Motor neuron (in vitro differentiated cells): ENCODE measurements at regions not wholly inside any gene's neighbourhood (a gene's known extent, or its start where the extent isn't known, plus 50 kb on each side); places are given as distances from the start of the nearest gene placed in this dataset.

ENCODE experiments used
- ATAC-seq, 8 experiments: fragments of 200-7000 bp; cut with Tn5 transposase; replicated peaks in 6 of 8; 2 replicates each; pipeline ENCODE4 v1.8.0; 2021; ENCODE audit warnings: mild to moderate bottlenecking in 8 of 8, moderate library complexity in 8 of 8
- H3K27ac ChIP-seq, 2 donors: fragments of 250-450 bp; sonication (Bioruptor Pico); 2 replicates each; pipeline ENCODE4 v1.9.0; 2021; ENCODE audit warnings: antibody characterized with exemption in 2 of 2, mild to moderate bottlenecking in 2 of 2, moderate library complexity in 1 of 2
- H3K4me1 ChIP-seq, 2 donors: fragments of 250-450 bp; sonication (Bioruptor Pico); replicated peaks in 1 of 2; 2 replicates each; pipeline ENCODE4 v1.6.1; 2021; ENCODE audit warnings: antibody characterized with exemption in 2 of 2, mild to moderate bottlenecking in 2 of 2, moderate library complexity in 1 of 2
- H3K4me3 ChIP-seq, 5 donors: fragments of 250-450 bp; sonication (Bioruptor Pico); 2 replicates each; pipeline ENCODE4 v1.9.0; 2021; ENCODE audit warnings: antibody characterized with exemption in 5 of 5, mild to moderate bottlenecking in 5 of 5, moderate library complexity in 4 of 5
- WGBS, 10 experiments: fragments of 450-650 bp; shearing (Covaris generic); methylation state at CpG; one replicate each; pipeline ENCODE4 v1.0.0; 2022; 5-methylcytosine and 5-hydroxymethylcytosine counted together
- in situ Hi-C, 9 experiments: fragments of 400-800 bp; cut with MboI; loops; one replicate each; pipeline ENCODE4 v1.15.0; 2021; ENCODE audit warnings: low sequenced_read_pairs in 9 of 9, low pct_unique_long_range_greater_than_20kb in 2 of 9; ENCODE audit not compliant: unreplicated experiment in 9 of 9

DNA sequence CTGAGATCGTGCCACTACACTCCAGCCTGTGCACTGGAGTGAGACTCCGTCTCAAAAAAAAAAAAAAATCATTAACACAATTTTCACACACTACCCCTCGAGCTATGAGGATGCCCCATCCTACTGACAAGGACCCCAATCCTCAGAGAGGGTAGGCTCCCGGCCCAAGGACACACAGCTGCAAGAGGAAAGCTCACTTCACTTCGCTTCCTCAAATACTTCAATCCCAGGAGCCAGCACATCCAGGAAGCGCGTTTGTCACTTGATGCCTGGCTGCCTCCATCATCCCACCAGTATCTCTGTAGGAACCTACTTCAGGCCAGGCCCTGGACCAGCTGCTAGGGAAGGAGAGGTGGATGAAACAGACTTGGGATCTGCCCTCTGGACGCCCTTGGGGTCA, 144.0 kb downstream of the CRYBB2 start:
- H3K4me3 ChIP-seq, result no peak overlapping the region
- no peak for ATAC-seq
- no peak overlapping the region for H3K27ac ChIP-seq
- peaks cover 1 to 5% of the 10 kb centered on the region in 2 donors for H3K4me1 ChIP-seq
- in situ Hi-C loops, result no loop called here
- 66 to 100% (median 89%) methylated on average over 1 to 5 of the region's 8 CpGs; no CpG with 5 or more reads in 4 of the 10 experiments for WGBS, 10 experiments

DNA sequence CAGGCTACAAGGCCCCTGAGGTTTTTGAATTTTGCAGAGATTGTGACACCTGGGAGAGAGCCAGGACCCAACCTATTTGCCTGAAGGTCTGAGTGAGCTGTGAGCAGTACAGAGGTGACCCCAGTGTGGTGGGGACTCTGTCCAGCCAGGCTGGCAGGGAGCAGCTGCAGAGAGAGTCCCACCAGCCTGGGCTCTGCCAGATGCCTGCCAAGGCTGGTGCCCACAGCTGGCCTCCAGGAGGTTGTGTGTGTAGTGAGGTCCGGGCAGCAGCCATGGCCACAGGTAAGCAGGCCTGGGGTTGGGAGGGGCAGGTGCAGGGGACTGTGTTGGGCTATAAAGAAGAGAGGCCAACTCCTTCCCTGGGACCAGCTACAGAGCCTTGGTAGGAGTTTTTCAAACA, 144.8 kb downstream of the CRYBB2 start:
- H3K4me1 ChIP-seq, result peaks cover 9 to 13% of the 10 kb centered on the region in 2 donors
- H3K27ac ChIP-seq, result no peak overlapping the region
- H3K4me3 ChIP-seq, result no peak overlapping the region
- in situ Hi-C loops, result no loop called here
- 67 to 86% methylated on average over 1 of the region's 1 CpG; no CpG with 5 or more reads in 8 of the 10 experiments for WGBS, 10 experiments
- ATAC-seq, result peak in 2 of 8 experiments; percentile 6 to 9

DNA sequence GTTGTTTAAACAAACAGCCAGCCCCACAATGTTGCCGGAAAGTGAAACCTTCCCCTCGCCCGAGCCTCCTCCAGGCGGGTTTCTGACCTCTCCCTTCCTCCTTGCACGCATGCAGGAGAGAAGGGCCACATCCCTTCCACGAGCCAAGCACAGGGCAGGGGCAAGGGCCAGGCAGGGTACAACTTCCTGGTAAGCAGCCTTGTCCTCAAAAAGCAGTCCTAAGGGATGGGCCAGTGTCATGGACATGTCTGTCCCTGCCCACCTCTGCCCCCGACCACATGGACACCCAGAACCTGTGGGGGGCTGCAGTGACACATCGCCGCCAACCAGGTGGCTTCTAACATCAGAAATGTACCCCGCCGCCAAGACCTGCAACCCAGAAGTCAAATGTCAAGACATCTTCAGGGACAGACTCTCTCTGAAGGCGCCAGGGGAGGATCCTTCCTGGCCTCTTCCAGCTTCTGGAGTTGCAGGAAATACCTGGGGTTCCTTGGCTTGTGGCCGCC, 145.3 kb downstream of the CRYBB2 start:
- 67 to 98% (median 87%) methylated on average over 3 to 8 of the region's 13 CpGs; no CpG with 5 or more reads in 4 of the 10 experiments for WGBS, 10 experiments
- ATAC-seq, result peak in 2 of 8 experiments; percentile 5 to 22

DNA sequence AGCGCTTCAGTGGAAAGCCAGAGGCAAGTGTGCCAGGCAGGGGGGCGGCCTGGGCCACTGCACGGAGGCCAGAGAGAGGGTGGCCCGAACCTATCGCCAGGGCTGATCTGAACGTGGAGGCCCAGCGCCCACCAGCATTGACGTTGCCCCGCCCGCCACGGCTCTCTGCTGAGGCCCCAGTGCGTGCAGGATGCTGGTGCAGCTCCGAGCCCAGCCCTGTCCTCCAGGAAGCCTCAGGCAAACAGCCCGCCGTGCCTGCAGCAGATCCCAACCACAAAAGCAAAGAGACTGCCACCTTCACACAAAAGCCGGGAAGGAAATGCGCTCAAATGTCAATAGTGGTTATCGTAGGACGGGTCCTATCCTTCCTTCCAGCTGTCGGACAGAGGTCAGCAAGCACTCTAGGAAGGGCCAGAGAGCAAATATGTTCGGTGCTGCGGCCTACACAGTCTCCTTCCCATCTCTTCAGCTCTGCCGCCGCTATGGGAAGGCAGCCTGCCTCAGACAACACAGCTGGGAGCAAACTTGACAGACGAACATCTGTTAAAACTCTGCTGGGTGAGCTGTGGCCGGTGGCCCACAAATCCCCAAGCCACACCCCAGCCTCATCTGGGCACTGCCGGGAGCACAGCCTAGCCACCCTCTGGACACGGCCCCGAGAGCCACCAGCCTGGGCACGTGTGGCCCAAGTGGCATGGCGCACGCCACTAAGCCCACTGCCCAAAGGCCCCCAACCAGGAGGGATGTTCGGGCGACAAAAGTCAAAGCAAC, 146.2 kb downstream of the CRYBB2 start:
- 62 to 95% (median 87%) methylated on average over 3 to 8 of the region's 34 CpGs; no CpG with 5 or more reads in 7 of the 10 experiments for WGBS, 10 experiments
- no peak overlapping the region for H3K4me3 ChIP-seq
- peak in 1 of 8 experiments; percentile 35 for ATAC-seq
- peaks cover 9 to 14% of the 10 kb centered on the region in 2 donors for H3K4me1 ChIP-seq
- no peak overlapping the region for H3K27ac ChIP-seq
- in situ Hi-C loops, result no loop called here

More for the DNA sequence above, 145.3 kb downstream of the CRYBB2 start:
- no peak overlapping the region for H3K4me3 ChIP-seq
- in situ Hi-C loops, result no loop called here
- peaks cover 9 to 14% of the 10 kb centered on the region in 2 donors for H3K4me1 ChIP-seq
- H3K27ac ChIP-seq, result no peak overlapping the region

DNA sequence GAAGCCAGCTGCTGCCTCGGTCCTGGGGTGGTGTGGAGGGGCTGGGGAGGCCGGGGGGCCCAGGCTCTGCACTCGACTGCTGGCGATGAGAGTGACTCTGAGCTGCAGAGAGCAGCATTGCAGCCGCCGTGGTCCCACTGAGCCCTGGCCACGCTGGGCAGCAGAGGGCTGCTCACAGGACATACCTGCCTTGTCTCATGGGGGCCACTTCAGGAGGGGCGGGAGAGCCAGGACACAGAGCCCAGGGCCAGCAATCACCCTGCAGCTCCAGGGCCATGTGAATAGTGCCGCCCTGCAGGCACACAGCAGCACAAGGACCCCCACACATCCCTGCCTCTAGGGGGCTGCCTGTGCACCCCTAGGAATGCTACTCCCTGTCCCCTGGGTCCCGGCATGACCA, 147.0 kb downstream of the CRYBB2 start:
- 86 to 100% methylated on average over 1 to 2 of the region's 10 CpGs; no CpG with 5 or more reads in 8 of the 10 experiments for WGBS, 10 experiments
- H3K4me1 ChIP-seq, result peaks cover 9 to 14% of the 10 kb centered on the region in 2 donors
- no peak for ATAC-seq
- no peak overlapping the region for H3K4me3 ChIP-seq
- in situ Hi-C loops, result no loop called here
- H3K27ac ChIP-seq, result no peak overlapping the region

DNA sequence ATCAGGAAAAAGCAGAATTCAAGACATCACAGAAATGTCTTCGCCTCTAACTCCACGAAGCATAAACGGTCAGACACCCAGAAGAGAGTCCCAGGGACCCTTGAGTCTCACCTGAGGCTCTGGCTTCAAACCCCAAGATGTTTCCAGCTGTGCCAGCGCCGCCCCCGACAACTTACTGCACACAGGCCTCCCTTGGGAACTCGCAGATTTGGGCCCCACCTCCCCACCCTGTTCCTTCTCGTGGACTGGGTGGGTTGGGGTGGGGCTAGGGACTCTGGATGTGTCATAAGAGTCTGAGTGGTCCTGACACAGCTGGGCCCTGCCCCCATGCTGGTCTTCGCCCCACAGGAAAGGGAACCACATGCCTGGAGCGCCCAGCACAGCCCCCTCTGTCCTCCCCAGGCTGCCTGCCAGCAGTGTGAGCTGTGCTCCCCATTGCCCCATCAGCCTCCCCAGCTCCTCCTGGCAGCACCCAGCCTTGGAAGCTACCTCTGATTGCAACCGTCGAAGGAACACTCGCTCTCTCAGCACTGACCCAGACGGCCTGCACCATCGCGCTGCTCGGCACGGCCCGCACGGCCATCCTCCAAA, 147.5 kb downstream of the CRYBB2 start:
- in situ Hi-C loops, result no loop called here
- WGBS, 10 experiments, result 95 to 100% (median 100%) methylated on average over 1 to 4 of the region's 20 CpGs; no CpG with 5 or more reads in 6 of the 10 experiments
- no peak for ATAC-seq

DNA sequence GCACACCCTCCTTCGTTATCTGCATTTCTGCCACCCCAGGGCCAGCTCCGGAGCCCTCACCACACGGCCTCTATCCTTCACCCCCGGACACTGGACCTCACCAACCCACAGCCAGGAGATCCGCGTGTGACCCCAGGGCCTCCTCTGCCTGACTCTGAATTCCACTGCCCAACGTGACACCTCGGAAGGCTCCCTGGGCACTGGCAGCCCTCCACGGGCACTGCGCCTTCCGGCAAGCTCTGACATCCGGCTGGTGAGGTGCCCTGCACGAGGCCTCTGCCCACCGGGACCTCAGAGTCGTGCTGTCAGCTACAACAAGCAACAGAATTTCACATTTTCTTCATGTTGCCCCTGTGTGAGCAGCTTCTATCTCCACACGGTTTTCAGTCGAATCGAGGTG, 148.3 kb downstream of the CRYBB2 start:
- in situ Hi-C loops, result no loop called here
- WGBS, 10 experiments, result 89 to 100% (median 96%) methylated on average over 3 to 4 of the region's 18 CpGs; no CpG with 5 or more reads in 4 of the 10 experiments
- no peak for ATAC-seq

More for the DNA sequence above, 147.5 kb downstream of the CRYBB2 start:
- H3K4me3 ChIP-seq, result no peak overlapping the region
- peaks cover 9 to 14% of the 10 kb centered on the region in 2 donors for H3K4me1 ChIP-seq
- H3K27ac ChIP-seq, result no peak overlapping the region

DNA sequence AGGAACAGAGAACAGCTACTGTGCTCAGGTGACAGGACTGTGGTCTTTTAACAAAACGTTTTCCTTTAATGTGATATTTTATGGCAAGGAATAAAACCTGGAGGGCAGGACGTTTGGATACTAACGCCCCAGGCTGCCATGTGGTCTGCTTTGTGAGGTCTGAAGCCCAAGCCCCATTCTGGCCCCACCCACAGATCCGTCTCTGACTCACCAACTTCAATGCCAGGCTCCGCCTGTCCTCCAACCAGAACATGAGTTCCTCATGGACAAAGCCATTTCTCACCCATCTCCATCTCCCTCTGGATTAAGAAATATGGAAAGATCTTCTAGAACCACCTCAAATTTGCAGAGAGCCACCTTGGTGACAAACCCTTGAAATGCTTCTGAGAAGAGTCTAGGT, 148.8 kb downstream of the CRYBB2 start:
- H3K27ac ChIP-seq, result no peak overlapping the region
- 0 to 86% (median 30%) methylated on average over 1 to 3 of the region's 5 CpGs; no CpG with 5 or more reads in 4 of the 10 experiments for WGBS, 10 experiments
- in situ Hi-C loops, result no loop called here
- no peak overlapping the region for H3K4me3 ChIP-seq
- peaks cover 9 to 14% of the 10 kb centered on the region in 2 donors for H3K4me1 ChIP-seq
- ATAC-seq, result peak in 5 of 8 experiments; percentile 39 to 94 (median 78)

More for the DNA sequence above, 148.3 kb downstream of the CRYBB2 start:
- Histone ChIP-seq H3K27ac (no peak overlapping the region), H3K4me3 (no peak overlapping the region), H3K4me1 (peaks cover 9 to 14% of the 10 kb centered on the region in 2 donors)

DNA sequence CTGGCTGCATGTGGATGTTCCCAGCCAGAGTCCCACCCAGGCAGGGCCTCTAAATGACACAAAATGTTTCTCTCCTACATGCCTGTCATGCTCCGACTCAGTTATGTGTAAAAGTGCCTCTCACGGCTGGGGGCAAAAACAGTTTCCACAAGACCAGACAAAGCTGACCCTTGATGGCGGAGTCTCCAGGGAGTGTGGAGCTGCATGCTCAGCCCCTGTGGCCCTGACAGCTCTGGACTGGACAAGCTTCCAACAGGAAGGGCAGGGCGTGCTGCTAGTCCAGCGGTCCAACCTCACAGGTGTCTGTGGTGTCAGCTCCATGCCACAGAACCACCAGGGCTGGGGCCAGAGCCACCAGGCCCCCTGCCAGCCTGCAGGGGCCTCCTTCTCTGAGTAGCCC, 149.6 kb downstream of the CRYBB2 start:
- 33 to 83% (median 49%) methylated on average over 1 to 3 of the region's 5 CpGs; no CpG with 5 or more reads in 6 of the 10 experiments for WGBS, 10 experiments
- H3K4me1 ChIP-seq, result peaks cover 9 to 14% of the 10 kb centered on the region in 2 donors
- peak overlapping the region in 1 of 2 donors; percentile 20 for H3K27ac ChIP-seq
- in situ Hi-C loops, result no loop called here
- H3K4me3 ChIP-seq, result no peak overlapping the region
- peak in 5 of 8 experiments; percentile 3 to 59 (median 21) for ATAC-seq

DNA sequence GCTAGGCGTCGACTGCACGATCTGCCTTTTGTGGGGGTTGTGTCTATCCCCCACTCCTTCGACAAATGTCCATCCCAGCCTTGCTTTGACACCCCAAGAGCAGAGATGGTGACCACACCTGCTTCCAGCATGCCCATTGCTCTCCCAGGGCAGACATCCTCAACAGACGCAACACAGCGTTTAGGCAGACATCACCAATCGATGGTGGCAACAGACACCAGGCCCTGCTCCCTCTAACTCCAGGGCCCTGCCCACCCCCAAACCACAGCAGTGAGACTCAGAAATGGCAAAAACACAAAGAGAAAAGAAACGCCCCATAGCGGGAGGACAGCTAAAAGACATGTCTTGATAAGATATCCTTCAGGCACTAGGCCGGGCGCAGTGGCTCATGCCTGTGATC, 150.9 kb downstream of the CRYBB2 start:
- no peak for ATAC-seq
- H3K4me1 ChIP-seq, result peaks cover 9 to 14% of the 10 kb centered on the region in 2 donors
- no peak overlapping the region for H3K4me3 ChIP-seq
- no peak overlapping the region for H3K27ac ChIP-seq
- in situ Hi-C loops, result no loop called here
- WGBS, 10 experiments, result 91 to 100% (median 93%) methylated on average over 2 to 10 of the region's 11 CpGs; no CpG with 5 or more reads in 5 of the 10 experiments

DNA sequence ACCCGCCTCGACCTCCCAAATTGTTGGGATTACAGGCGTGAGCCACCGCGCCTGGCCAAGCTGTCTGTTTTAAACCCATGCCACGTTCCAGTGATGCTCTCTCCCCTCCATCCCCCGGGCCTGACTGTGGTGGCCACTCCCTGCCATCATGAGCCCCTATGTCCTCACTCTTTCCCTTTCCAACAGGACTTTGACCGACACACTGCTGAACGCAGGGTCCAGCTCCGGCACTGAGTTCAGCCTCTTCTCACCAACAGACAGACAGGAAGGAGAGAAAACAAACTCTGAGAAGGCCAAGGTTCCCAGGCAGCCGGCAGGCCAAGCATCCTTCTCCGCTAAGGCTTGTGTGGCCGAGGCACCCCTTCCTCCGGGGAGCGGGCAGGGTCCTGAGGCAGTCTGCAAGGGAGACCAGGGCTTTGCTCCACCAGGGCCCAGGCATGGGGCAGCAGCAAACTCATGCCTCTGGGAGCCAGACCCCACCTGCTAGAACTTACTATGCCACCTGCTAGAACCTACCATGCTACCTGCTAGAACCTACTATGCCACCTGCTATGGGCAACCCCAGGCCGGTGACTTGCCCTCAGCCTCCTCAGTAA, 152.7 kb downstream of the CRYBB2 start:
- no peak overlapping the region for H3K27ac ChIP-seq

DNA sequence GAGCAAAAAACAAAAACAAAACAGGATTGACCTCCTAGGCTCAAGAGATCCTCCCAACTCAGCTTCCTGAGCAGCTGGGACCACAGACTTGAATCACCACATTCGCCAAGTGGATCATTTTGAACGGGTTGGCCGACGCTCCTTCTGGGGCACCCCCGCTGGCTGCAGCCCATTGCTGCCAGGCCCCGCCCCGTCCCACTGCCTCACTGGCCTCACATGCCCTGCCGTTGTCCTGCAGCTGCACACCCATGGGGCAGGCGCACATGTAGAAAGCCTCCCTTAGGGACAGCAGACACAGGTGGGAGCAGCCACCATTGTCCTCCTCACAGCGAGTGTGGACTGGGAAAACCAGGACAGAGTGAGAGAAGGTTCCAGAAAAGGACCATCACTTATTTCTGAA, 154.5 kb downstream of the CRYBB2 start:
- in situ Hi-C loops, result no loop called here
- ATAC-seq, result no peak
- Histone ChIP-seq H3K4me3 (no peak overlapping the region), H3K4me1 (peaks cover 3 to 4% of the 10 kb centered on the region in 2 donors), H3K27ac (no peak overlapping the region)
- 80 to 100% (median 95%) methylated on average over 1 to 8 of the region's 10 CpGs; no CpG with 5 or more reads in 6 of the 10 experiments for WGBS, 10 experiments

More for the DNA sequence above, 152.7 kb downstream of the CRYBB2 start:
- no peak for ATAC-seq
- in situ Hi-C loops, result no loop called here
- 87 to 100% (median 99%) methylated on average over 1 to 9 of the region's 16 CpGs; no CpG with 5 or more reads in 4 of the 10 experiments for WGBS, 10 experiments
- H3K4me1 ChIP-seq, result peaks cover 9 to 14% of the 10 kb centered on the region in 2 donors
- H3K4me3 ChIP-seq, result no peak overlapping the region

DNA sequence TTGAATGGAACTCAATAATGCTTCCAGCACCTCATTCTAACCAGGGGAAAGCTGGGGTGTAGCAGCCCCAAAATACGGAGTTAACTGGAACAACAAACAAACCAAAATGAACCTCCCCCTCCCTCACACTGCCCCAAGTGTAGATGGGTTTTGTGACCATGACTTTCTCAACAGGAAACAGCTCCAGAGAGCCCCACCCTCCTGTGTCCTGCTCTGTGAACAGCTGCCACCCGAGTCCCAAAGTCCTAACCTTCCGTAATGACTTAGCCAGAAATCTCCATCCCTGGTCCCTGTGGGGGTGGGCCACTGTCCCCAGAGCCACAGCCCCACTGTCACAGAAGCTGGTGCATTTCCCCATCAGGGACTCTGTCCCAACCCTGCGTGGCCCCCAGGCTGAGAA, 155.4 kb downstream of the CRYBB2 start:
- WGBS, 10 experiments, result 60 to 100% (median 92%) methylated on average over 1 to 2 of the region's 4 CpGs; no CpG with 5 or more reads in 5 of the 10 experiments
- no peak overlapping the region for H3K4me3 ChIP-seq
- in situ Hi-C loops, result no loop called here
- ATAC-seq, result peak in 1 of 8 experiments; percentile 65
- no peak overlapping the region for H3K27ac ChIP-seq
- no peaks in the 10 kb centered on the region for H3K4me1 ChIP-seq
